Cardiac muscle cell (in vitro differentiated cells and primary cell): ENCODE measurements at regions not wholly inside any gene's neighbourhood (a gene's known extent, or its start where the extent isn't known, plus 50 kb on each side); places are given as distances from the start of the nearest gene placed in this dataset.
A peak's percentile ranks its signal among the peaks of the same experiment; 100 is the strongest.

ENCODE experiments used
- DNase-seq, 2 donors: peaks; one replicate each; pipeline versions ENCODE4 v3.0.0 to v3.0.0-alpha.2; 2010 to 2017; ENCODE audit warnings: low read depth in 1 of 2, low spot score in 1 of 2
- H3K27ac ChIP-seq: fragments of 200-600 bp; sonication (generic); 2 replicates; pipeline ENCODE4 v1.5.1; 2016
- H3K27me3 ChIP-seq: fragments of 200-600 bp; sonication (generic); 2 replicates; pipeline ENCODE4 v1.6.0; 2016; ENCODE audit warnings: control low read depth
- H3K36me3 ChIP-seq: fragments of 200-600 bp; sonication (generic); 2 replicates; pipeline ENCODE4 v1.5.1; 2016; ENCODE audit warnings: control low read depth
- H3K4me1 ChIP-seq: fragments of 200-600 bp; sonication (generic); 2 replicates; pipeline ENCODE4 v1.8.1; 2017; ENCODE audit warnings: low read depth, mild to moderate bottlenecking, mixed run types
- H3K4me3 ChIP-seq: fragments of 200-600 bp; sonication (generic); 2 replicates; pipeline ENCODE4 v1.5.1; 2016; ENCODE audit warnings: mild to moderate bottlenecking
- H3K9me3 ChIP-seq: fragments of 200-600 bp; sonication (generic); 2 replicates; pipeline ENCODE4 v1.5.1; 2017; ENCODE audit warnings: low read depth, mild to moderate bottlenecking, control low read depth
- TF ChIP-seq, protein P1 (sequence below): IDR thresholded peaks from 2 replicates; pipeline ENCODE4 v1.5.1; 2012; ENCODE audit warnings: low read depth, mild to moderate bottlenecking, low read length

DNA sequence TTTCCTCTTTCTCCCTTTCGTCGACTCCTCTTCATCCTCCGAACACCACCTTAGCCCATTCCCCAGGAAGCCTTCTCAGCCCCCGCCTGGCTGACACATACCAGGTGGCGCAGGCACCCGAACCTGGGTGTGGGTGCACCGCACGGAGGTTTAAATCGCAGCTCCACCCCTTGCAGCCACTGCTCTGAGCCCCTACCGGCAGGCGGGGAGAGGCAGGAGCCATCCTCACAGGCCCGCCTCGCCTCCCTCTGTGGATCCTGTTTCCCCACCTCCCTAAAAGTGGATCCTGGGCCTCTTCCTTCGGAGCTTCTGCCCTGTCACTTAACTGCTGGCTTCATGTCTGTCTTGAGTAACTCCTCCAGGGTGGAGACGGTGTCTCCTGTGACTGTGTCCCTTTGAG, 110.7 kb downstream of the OLFM1 start:
- Histone ChIP-seq H3K36me3 (no peaks in the 10 kb centered on the region), H3K9me3 (no peaks in the 10 kb centered on the region), H3K4me3 (no peak overlapping the region), H3K27me3 (peaks cover 13% of the 10 kb centered on the region), H3K27ac (no peak overlapping the region), H3K4me1 (no peaks in the 10 kb centered on the region)
- TF ChIP-seq, protein P1, sequence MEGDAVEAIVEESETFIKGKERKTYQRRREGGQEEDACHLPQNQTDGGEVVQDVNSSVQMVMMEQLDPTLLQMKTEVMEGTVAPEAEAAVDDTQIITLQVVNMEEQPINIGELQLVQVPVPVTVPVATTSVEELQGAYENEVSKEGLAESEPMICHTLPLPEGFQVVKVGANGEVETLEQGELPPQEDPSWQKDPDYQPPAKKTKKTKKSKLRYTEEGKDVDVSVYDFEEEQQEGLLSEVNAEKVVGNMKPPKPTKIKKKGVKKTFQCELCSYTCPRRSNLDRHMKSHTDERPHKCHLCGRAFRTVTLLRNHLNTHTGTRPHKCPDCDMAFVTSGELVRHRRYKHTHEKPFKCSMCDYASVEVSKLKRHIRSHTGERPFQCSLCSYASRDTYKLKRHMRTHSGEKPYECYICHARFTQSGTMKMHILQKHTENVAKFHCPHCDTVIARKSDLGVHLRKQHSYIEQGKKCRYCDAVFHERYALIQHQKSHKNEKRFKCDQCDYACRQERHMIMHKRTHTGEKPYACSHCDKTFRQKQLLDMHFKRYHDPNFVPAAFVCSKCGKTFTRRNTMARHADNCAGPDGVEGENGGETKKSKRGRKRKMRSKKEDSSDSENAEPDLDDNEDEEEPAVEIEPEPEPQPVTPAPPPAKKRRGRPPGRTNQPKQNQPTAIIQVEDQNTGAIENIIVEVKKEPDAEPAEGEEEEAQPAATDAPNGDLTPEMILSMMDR, result no peak
- no peak for DNase-seq

GRCh38 chr9:135198586-135199285, 111.3 kb downstream of the OLFM1 start:
- TF ChIP-seq, protein P1, result no peak
- Histone ChIP-seq H3K4me1 (no peaks in the 10 kb centered on the region), H3K9me3 (no peaks in the 10 kb centered on the region), H3K4me3 (no peak overlapping the region), H3K36me3 (no peaks in the 10 kb centered on the region), H3K27me3 (peaks cover 13% of the 10 kb centered on the region), H3K27ac (no peak overlapping the region)
- DNase-seq, result peak in 1 of 2 donors; percentile 23

GRCh38 chr9:135199489-135199888, 112.0 kb downstream of the OLFM1 start:
- Histone ChIP-seq H3K27ac (no peak overlapping the region), H3K27me3 (peaks cover 13% of the 10 kb centered on the region)
- TF ChIP-seq, protein P1, result no peak

DNA sequence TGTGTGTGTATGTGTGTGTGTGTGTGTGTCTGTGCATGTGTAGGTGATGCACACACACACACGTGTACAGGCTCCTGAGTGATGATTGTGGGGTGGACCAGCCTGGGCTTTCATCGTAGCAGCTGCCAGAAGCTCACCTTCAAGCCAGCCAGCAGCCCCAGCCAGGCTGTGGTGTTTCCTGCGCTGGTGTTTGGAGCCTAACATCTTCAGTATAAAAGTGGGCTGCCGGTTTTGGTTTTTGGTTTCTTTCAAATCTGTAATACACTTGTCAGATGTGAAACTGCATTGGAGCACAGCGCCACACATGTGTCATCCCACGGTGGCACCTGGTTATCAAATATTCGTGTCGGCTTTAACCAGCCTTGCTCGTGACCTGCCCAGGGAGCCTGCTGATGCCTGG, 114.2 kb downstream of the OLFM1 start:
- H3K9me3 ChIP-seq, result no peaks in the 10 kb centered on the region
- peaks cover 13% of the 10 kb centered on the region for H3K27me3 ChIP-seq
- no peaks in the 10 kb centered on the region for H3K36me3 ChIP-seq
- no peaks in the 10 kb centered on the region for H3K4me1 ChIP-seq
- TF ChIP-seq, protein P1, result no peak
- DNase-seq, result no peak
- no peak overlapping the region for H3K27ac ChIP-seq
- H3K4me3 ChIP-seq, result no peak overlapping the region

More at GRCh38 chr9:135199489-135199888, 112.0 kb downstream of the OLFM1 start:
- Histone ChIP-seq H3K4me1 (no peaks in the 10 kb centered on the region), H3K36me3 (no peaks in the 10 kb centered on the region), H3K4me3 (no peak overlapping the region), H3K9me3 (no peaks in the 10 kb centered on the region)
- no peak for DNase-seq

GRCh38 chr9:135204177-135204576, 116.7 kb downstream of the OLFM1 start:
- Histone ChIP-seq H3K9me3 (no peaks in the 10 kb centered on the region), H3K4me1 (peaks cover 7% of the 10 kb centered on the region), H3K4me3 (no peak overlapping the region), H3K36me3 (no peaks in the 10 kb centered on the region), H3K27me3 (no peaks in the 10 kb centered on the region), H3K27ac (no peak overlapping the region)
- TF ChIP-seq, protein P1, result no peak
- no peak for DNase-seq
